Activated CD4-positive, alpha-beta T cell treated with anti-CD3 and anti-CD28 coated beads, Interleukin-2, amount 10 ng/mL, durations not matched to agents 24 days and 14 days (primary cell): ENCODE measurements at regions not wholly inside any gene's neighbourhood (a gene's known extent, or its start where the extent isn't known, plus 50 kb on each side); places are given as distances from the start of the nearest gene placed in this dataset.

Experiments used
- DNase-seq: peaks from one replicate; pipeline ENCODE4 v3.0.0; 2022
- H3K27ac Mint-ChIP-seq: one replicate; pipeline ENCODE4 v1.8.0; 2022; ENCODE audit warnings: mild to moderate bottlenecking, mixed read lengths
- H3K27me3 Mint-ChIP-seq: one replicate; pipeline ENCODE4 v1.8.0; 2022; ENCODE audit warnings: mixed read lengths
- H3K36me3 Mint-ChIP-seq: one replicate; pipeline ENCODE4 v1.8.0; 2022; ENCODE audit warnings: low read depth, mild to moderate bottlenecking, mixed read lengths
- H3K4me1 Mint-ChIP-seq: one replicate; pipeline ENCODE4 v1.8.0; 2021; ENCODE audit warnings: mixed read lengths
- H3K4me3 Mint-ChIP-seq: one replicate; pipeline ENCODE4 v1.8.0; 2022; ENCODE audit warnings: mild to moderate bottlenecking, moderate library complexity, mixed read lengths
- H3K9me3 Mint-ChIP-seq: one replicate; pipeline ENCODE4 v1.8.0; 2021; ENCODE audit warnings: mixed read lengths
- intact Hi-C: fragments of 100-400 bp; cut with micrococcal nuclease; formaldehyde crosslinking; loops from one replicate; pipeline ENCODE4 v1.15.1; 2023

- no peaks in the 10 kb centered on the region for H3K27me3 Mint-ChIP-seq
- no peaks in the 10 kb centered on the region for H3K4me1 Mint-ChIP-seq
- intact Hi-C loops: no loop called here
- H3K27ac Mint-ChIP-seq: no peak overlapping the region
- no peaks in the 10 kb centered on the region for H3K36me3 Mint-ChIP-seq
- DNase-seq: no peak
- peaks cover 3% of the 10 kb centered on the region for H3K9me3 Mint-ChIP-seq
- no peak overlapping the region for H3K4me3 Mint-ChIP-seq
Observed at GRCh38 chr13:84553227-84553626, 671.0 kb upstream of the SLITRK1 start.

GRCh38 chr13:84543962-84544361 lies 661.7 kb upstream of the SLITRK1 start:
- Mint-ChIP-seq H3K36me3 (no peaks in the 10 kb centered on the region), H3K4me3 (no peak overlapping the region)
- intact Hi-C loops: no loop called here

GRCh38 chr13:84542348-84542747 lies 660.1 kb upstream of the SLITRK1 start:
- intact Hi-C loops: no loop called here

More at GRCh38 chr13:84543962-84544361, 661.7 kb upstream of the SLITRK1 start:
- H3K27me3 Mint-ChIP-seq: no peaks in the 10 kb centered on the region
- H3K4me1 Mint-ChIP-seq: no peaks in the 10 kb centered on the region
- no peaks in the 10 kb centered on the region for H3K9me3 Mint-ChIP-seq
- DNase-seq: no peak
- H3K27ac Mint-ChIP-seq: no peak overlapping the region

GRCh38 chr13:84536906-84537305 lies 654.6 kb upstream of the SLITRK1 start:
- Mint-ChIP-seq H3K27ac (no peak overlapping the region), H3K9me3 (no peaks in the 10 kb centered on the region), H3K27me3 (no peaks in the 10 kb centered on the region), H3K4me3 (no peak overlapping the region), H3K36me3 (no peaks in the 10 kb centered on the region), H3K4me1 (no peaks in the 10 kb centered on the region)
- intact Hi-C loops: no loop called here
- DNase-seq: no peak

More at GRCh38 chr13:84542348-84542747, 660.1 kb upstream of the SLITRK1 start:
- Mint-ChIP-seq H3K4me1 (no peaks in the 10 kb centered on the region), H3K4me3 (no peak overlapping the region), H3K27ac (no peak overlapping the region), H3K36me3 (no peaks in the 10 kb centered on the region), H3K9me3 (no peaks in the 10 kb centered on the region), H3K27me3 (no peaks in the 10 kb centered on the region)
- no peak for DNase-seq

- DNase-seq: no peak
- Mint-ChIP-seq H3K4me3 (no peak overlapping the region), H3K27ac (no peak overlapping the region), H3K4me1 (no peaks in the 10 kb centered on the region), H3K27me3 (no peaks in the 10 kb centered on the region), H3K36me3 (no peaks in the 10 kb centered on the region), H3K9me3 (no peaks in the 10 kb centered on the region)
- intact Hi-C loops: no loop called here
Observed at GRCh38 chr13:84528408-84529070, 646.3 kb upstream of the SLITRK1 start.

- no peaks in the 10 kb centered on the region for H3K4me1 Mint-ChIP-seq
- H3K27me3 Mint-ChIP-seq: no peaks in the 10 kb centered on the region
- H3K27ac Mint-ChIP-seq: no peak overlapping the region
- no peak for DNase-seq
- no peaks in the 10 kb centered on the region for H3K36me3 Mint-ChIP-seq
- H3K4me3 Mint-ChIP-seq: no peak overlapping the region
- intact Hi-C loops: no loop called here
- H3K9me3 Mint-ChIP-seq: no peaks in the 10 kb centered on the region
Observed at GRCh38 chr13:84525865-84526264, 643.6 kb upstream of the SLITRK1 start.

- Mint-ChIP-seq H3K9me3 (no peaks in the 10 kb centered on the region), H3K4me3 (no peak overlapping the region), H3K36me3 (no peaks in the 10 kb centered on the region), H3K27me3 (no peaks in the 10 kb centered on the region), H3K4me1 (no peaks in the 10 kb centered on the region), H3K27ac (no peak overlapping the region)
- intact Hi-C loops: no loop called here
- no peak for DNase-seq
Observed at GRCh38 chr13:84524586-84524985, 642.3 kb upstream of the SLITRK1 start.

- no peak for DNase-seq
- Mint-ChIP-seq H3K27me3 (no peaks in the 10 kb centered on the region), H3K9me3 (no peaks in the 10 kb centered on the region), H3K4me3 (no peak overlapping the region), H3K36me3 (no peaks in the 10 kb centered on the region), H3K27ac (no peak overlapping the region), H3K4me1 (no peaks in the 10 kb centered on the region)
- intact Hi-C loops: no loop called here
Observed at GRCh38 chr13:84500016-84500415, 617.7 kb upstream of the SLITRK1 start.

- Mint-ChIP-seq H3K4me3 (no peak overlapping the region), H3K36me3 (no peaks in the 10 kb centered on the region), H3K27me3 (no peaks in the 10 kb centered on the region), H3K4me1 (no peaks in the 10 kb centered on the region), H3K9me3 (no peaks in the 10 kb centered on the region), H3K27ac (no peak overlapping the region)
- DNase-seq: no peak
- intact Hi-C loops: no loop called here
Observed at GRCh38 chr13:84497613-84498012, 615.3 kb upstream of the SLITRK1 start.

- no peak overlapping the region for H3K4me3 Mint-ChIP-seq
- no peaks in the 10 kb centered on the region for H3K4me1 Mint-ChIP-seq
- DNase-seq: no peak
- H3K36me3 Mint-ChIP-seq: no peaks in the 10 kb centered on the region
- no peak overlapping the region for H3K27ac Mint-ChIP-seq
- no peaks in the 10 kb centered on the region for H3K27me3 Mint-ChIP-seq
- intact Hi-C loops: no loop called here
- H3K9me3 Mint-ChIP-seq: no peaks in the 10 kb centered on the region
Observed at GRCh38 chr13:84491952-84492351, 609.7 kb upstream of the SLITRK1 start.

GRCh38 chr13:84487752-84488151 lies 605.5 kb upstream of the SLITRK1 start:
- H3K27me3 Mint-ChIP-seq: no peaks in the 10 kb centered on the region

GRCh38 chr13:84481958-84482357 lies 599.7 kb upstream of the SLITRK1 start:
- no peaks in the 10 kb centered on the region for H3K27me3 Mint-ChIP-seq
- DNase-seq: no peak
- H3K36me3 Mint-ChIP-seq: no peaks in the 10 kb centered on the region
- H3K4me1 Mint-ChIP-seq: no peaks in the 10 kb centered on the region
- no peaks in the 10 kb centered on the region for H3K9me3 Mint-ChIP-seq
- intact Hi-C loops: no loop called here
- no peak overlapping the region for H3K27ac Mint-ChIP-seq
- no peak overlapping the region for H3K4me3 Mint-ChIP-seq

More at GRCh38 chr13:84487752-84488151, 605.5 kb upstream of the SLITRK1 start:
- H3K27ac Mint-ChIP-seq: no peak overlapping the region
- H3K4me1 Mint-ChIP-seq: no peaks in the 10 kb centered on the region
- H3K4me3 Mint-ChIP-seq: no peak overlapping the region
- H3K9me3 Mint-ChIP-seq: no peaks in the 10 kb centered on the region
- no peaks in the 10 kb centered on the region for H3K36me3 Mint-ChIP-seq
- intact Hi-C loops: no loop called here
- no peak for DNase-seq

GRCh38 chr13:84479656-84480055 lies 597.4 kb upstream of the SLITRK1 start:
- no peaks in the 10 kb centered on the region for H3K4me1 Mint-ChIP-seq
- intact Hi-C loops: no loop called here
- H3K27me3 Mint-ChIP-seq: no peaks in the 10 kb centered on the region
- no peak overlapping the region for H3K4me3 Mint-ChIP-seq
- no peaks in the 10 kb centered on the region for H3K36me3 Mint-ChIP-seq
- no peak for DNase-seq
- peaks cover 3% of the 10 kb centered on the region for H3K9me3 Mint-ChIP-seq
- no peak overlapping the region for H3K27ac Mint-ChIP-seq

GRCh38 chr13:84470528-84470927 lies 588.3 kb upstream of the SLITRK1 start:
- Mint-ChIP-seq H3K9me3 (peaks cover under 1% of the 10 kb centered on the region), H3K27me3 (no peaks in the 10 kb centered on the region), H3K27ac (no peak overlapping the region), H3K4me1 (no peaks in the 10 kb centered on the region), H3K36me3 (no peaks in the 10 kb centered on the region), H3K4me3 (no peak overlapping the region)
- intact Hi-C loops: no loop called here
- DNase-seq: no peak

- Mint-ChIP-seq H3K4me1 (no peaks in the 10 kb centered on the region), H3K27ac (no peak overlapping the region), H3K9me3 (no peaks in the 10 kb centered on the region), H3K36me3 (no peaks in the 10 kb centered on the region), H3K4me3 (no peak overlapping the region), H3K27me3 (no peaks in the 10 kb centered on the region)
- DNase-seq: no peak
- intact Hi-C loops: no loop called here
Observed at GRCh38 chr13:84466461-84466860, 584.2 kb upstream of the SLITRK1 start.
